ENCODE measurements at regions not wholly inside any gene's neighbourhood (a gene's known extent, or its start where the extent isn't known, plus 50 kb on each side); places are given as distances from the start of the nearest gene placed in this dataset.

GRCh38 chr4:93960450-93960849 is 131.9 kb downstream of the ATOH1 start:
- CTCF ChIA-PET: interaction anchor here (0.5 kb wide), 1 partner anchor 341 kb away, joined by 3 read pairs; no protein-coding TSS in a partner anchor
- POLR2A ChIA-PET (ENCODE audit: low non-redundant PET): no interaction called here
- DNase-seq (ENCODE audit: low spot score): no peak
- H3K27ac ChIP-seq: no peak overlapping the region
- no peak for TF ChIP-seq CTCF (conservative IDR thresholded peaks at IDR 0.05; ENCODE audit: low read depth)

GRCh38 chr4:93960916-93961315 is 132.4 kb downstream of the ATOH1 start:
- TF ChIP-seq CTCF (conservative IDR thresholded peaks at IDR 0.05; ENCODE audit: low read depth): no peak
- CTCF ChIA-PET: interaction anchor here (0.5 to 0.7 kb wide), 2 partner anchors 341 to 1223 kb away, joined by 3 to 5 read pairs; no protein-coding TSS in a partner anchor
- no peak for DNase-seq (ENCODE audit: low spot score)
- no peak overlapping the region for H3K27ac ChIP-seq
- POLR2A ChIA-PET (ENCODE audit: low non-redundant PET): no interaction called here

GRCh38 chr4:93981594-93981993 is 153.0 kb downstream of the ATOH1 start:
- no peak for TF ChIP-seq CTCF (conservative IDR thresholded peaks at IDR 0.05; ENCODE audit: low read depth)
- CTCF ChIA-PET: no interaction called here
- POLR2A ChIA-PET (ENCODE audit: low non-redundant PET): no interaction called here
- no peak overlapping the region for H3K27ac ChIP-seq
- DNase-seq (ENCODE audit: low spot score): no peak

- no peak for TF ChIP-seq CTCF (conservative IDR thresholded peaks at IDR 0.05; ENCODE audit: low read depth)
- POLR2A ChIA-PET (ENCODE audit: low non-redundant PET): no interaction called here
- DNase-seq (ENCODE audit: low spot score): no peak
- no peak overlapping the region for H3K27ac ChIP-seq
- CTCF ChIA-PET: no interaction called here
Measured at GRCh38 chr4:93982255-93982654, 153.7 kb downstream of the ATOH1 start.

GRCh38 chr4:93983140-93983539 is 154.6 kb downstream of the ATOH1 start:
- no peak for DNase-seq (ENCODE audit: low spot score)
- ChIA-PET POLR2A (ENCODE audit: low non-redundant PET) (no interaction called here), CTCF (interaction anchor here (0.7 kb wide), 1 partner anchor 20 kb away, joined by 6 read pairs; no protein-coding TSS in a partner anchor)
- H3K27ac ChIP-seq: no peak overlapping the region
- no peak for TF ChIP-seq CTCF (conservative IDR thresholded peaks at IDR 0.05; ENCODE audit: low read depth)

GRCh38 chr4:93994175-93994994 is 165.8 kb downstream of the ATOH1 start:
- ChIA-PET CTCF (interaction anchor here (1.1 kb wide), 1 partner anchor 133 kb away, joined by 5 read pairs; no protein-coding TSS in a partner anchor), POLR2A (ENCODE audit: low non-redundant PET) (no interaction called here)
- TF ChIP-seq CTCF (conservative IDR thresholded peaks at IDR 0.05; ENCODE audit: low read depth): no peak
- DNase-seq (ENCODE audit: low spot score): no peak
- no peak overlapping the region for H3K27ac ChIP-seq
